NOMO-1 treated with DMSO at 0.1 percent for 48 hours (cell line): ENCODE measurements at regions not wholly inside any gene's neighbourhood (a gene's known extent, or its start where the extent isn't known, plus 50 kb on each side); places are given as distances from the start of the nearest gene placed in this dataset.
A peak's percentile ranks its signal among the peaks of the same experiment; 100 is the strongest.

Experiments
- DNase-seq: peaks from one replicate; lab custom pipeline; 2025; ENCODE audit not compliant: unreplicated experiment; lab: John Stamatoyannopoulos, UW

DNA sequence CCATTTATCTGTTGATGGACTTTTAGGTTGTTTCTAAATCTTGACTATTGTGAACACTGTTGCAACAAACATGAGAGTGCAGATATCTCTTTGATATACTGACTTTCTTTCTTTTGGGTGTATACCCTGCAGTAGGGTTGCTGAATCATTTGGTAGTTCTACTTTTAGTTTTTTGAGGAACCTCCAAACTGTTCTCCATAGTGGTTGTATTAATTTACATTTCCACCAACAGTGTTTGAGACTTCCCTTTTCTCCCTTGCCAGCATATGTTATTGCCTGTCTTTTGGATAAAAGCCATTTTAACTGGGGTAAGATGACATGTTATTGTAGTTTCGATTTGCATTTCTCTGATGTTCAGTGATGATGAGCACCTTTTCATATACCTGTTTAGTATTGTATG is 330.0 kb downstream of the DDX10 start:
- DNase-seq = peak; percentile 91

DNA sequence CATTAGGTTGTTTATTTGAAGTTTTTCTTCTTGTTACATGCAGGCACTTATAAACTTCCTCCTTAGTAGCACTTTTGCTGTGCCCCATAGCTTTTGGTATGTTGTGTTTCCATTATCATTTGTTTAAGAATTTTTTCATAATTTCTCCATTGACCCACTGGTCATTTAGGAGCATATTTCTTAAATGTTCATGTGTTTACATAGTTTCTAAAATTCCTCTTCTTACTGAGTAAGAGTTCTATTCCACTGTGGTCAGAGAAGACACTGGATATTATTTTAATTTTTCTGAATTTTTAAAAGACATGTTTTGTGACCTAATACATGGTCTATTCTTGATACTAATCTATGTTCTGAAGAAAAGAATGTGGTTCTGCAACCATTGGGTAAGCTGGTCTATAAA is 333.0 kb downstream of the DDX10 start:
- no peak for DNase-seq

- DNase-seq = no peak
Observed at GRCh38 chr11:109000531-109000930, 335.7 kb downstream of the DDX10 start.

DNA sequence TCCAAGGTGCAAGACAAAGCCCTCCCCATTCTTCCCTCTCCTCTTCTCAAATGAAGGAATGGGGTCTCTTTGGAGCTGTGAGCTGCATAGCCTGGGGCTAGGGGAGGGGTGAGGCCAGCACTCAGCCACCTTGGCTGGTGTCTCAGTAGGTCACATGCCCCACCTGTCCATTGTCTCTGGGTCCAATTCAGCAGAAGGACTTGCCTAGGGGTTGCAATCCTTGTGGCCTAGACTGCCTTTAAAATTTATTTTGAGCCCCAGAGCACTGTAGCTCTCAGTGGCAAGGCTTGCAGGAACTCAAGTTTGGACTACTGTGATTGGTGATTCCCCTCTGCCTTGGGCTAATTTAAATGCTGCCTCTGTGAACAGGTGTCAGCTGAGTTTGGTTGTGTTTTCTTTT is 336.7 kb downstream of the DDX10 start:
- DNase-seq = no peak

- DNase-seq = no peak
Observed at GRCh38 chr11:109012991-109013390, 348.1 kb downstream of the DDX10 start.

DNA sequence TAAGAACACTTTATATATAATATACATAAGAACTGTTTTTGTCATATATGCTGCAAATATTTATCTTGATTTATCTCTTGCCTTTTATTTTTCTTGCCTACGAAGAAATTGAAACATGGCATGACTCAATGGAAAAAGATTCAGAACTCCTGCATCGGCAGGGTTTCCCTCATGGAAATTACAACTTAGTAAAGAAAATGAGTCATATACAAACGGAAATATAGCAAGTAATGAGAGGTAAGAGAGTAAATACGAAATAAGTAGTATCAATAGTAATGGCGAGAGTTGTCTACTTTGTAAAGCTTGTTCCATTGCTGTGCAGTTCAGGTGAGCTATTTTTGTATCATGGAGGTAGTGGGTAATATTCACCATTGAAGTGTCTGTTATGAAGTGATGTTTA is 350.4 kb downstream of the DDX10 start:
- no peak for DNase-seq

DNA sequence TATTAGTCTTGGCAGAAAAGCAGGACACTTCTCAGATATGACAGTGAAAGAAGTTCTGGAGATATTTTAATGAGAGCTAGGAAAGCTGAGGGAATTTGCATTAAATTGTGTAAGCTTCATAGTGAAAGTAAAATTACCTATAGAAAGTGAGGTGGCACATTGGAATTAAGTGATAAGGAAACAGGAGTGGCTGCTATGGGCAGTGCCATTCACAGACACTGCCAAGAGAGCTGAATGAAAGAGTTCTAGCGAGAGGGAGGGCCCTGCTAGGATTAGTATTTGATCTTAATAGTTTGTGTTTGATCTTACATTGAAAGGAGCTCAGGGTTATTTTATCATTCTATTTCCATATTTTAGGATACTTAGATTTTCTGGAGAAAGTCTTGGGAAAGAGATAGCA is 351.9 kb downstream of the DDX10 start:
- no peak for DNase-seq

- DNase-seq = no peak
Observed at GRCh38 chr11:109017489-109017888, 352.6 kb downstream of the DDX10 start.

- peak; percentile 19 for DNase-seq
Observed at GRCh38 chr11:109018639-109019038, 353.8 kb downstream of the DDX10 start.

DNA sequence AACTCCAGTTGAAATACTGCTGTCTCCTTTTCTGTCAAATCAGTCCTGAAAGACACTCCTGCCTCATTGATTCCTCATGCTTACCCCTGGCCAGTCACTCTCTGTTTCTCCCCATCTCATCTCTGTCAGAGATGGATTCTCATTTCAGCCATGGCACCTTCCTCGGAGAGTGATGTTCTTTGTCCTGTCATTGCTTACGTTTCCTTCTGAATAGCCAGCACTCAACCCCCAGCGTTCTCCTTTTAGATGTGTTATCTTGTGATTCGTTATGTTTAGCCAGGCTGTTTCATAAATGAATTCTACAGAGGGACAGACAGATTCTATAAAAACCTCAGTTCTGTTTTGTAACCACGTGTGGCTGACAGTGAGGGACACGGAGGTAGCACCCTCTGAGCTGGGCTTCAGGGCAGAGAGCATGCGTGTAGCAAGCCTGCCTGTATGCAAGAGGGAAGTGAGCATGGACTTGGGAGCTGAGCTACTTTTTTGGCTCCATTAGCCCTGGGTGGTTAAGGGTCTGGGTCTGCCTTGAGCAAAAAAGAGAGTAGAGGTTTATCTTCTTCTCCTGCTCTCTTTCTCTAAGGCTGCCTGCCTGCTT is 354.6 kb downstream of the DDX10 start:
- DNase-seq = no peak

DNA sequence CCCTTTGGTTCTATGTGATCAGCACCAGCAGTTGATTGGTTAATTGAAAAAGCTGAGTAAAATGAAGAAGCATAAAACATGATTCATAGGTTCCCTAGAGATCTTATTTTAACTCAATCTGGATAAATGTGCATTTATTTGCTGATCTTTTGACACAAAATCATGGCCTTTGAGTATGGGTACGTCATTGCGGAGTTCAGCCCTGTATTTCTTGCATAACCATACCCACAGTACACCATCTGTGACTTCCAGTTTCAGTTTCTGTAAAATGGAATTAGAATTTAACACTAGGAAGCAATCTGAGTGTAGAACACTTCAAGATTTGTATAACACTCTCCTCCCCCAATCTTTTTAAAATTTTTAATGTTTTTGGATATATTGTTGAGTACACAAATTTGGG is 358.2 kb downstream of the DDX10 start:
- DNase-seq = peak; percentile 80

DNA sequence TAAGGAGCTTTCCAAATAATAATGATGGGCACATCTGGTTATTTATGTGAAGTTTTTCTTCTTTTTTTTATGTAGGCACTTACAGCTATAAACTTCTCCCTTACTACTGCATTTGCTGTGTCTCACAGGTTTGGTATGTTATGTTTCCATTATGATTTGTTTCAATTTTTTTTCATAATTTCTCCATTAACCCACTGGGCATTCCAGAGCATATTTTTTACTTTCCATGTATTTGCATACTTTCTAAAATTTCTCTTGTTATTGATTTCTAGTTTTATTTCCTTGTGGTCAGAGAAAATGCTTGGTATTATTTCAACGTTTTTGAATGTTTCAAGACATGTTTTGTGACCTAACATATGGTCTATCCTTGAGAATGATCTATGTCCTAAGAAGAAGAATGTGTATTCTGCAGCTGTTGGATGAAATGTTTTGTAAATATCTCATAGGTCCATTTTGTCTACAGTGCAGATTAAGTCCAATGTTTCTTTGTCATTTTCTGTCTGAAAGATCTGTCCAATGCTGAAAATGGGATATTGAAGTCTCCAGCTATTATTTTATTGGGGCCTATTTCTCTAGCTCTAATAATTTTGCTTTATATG is 362.1 kb downstream of the DDX10 start:
- no peak for DNase-seq

DNA sequence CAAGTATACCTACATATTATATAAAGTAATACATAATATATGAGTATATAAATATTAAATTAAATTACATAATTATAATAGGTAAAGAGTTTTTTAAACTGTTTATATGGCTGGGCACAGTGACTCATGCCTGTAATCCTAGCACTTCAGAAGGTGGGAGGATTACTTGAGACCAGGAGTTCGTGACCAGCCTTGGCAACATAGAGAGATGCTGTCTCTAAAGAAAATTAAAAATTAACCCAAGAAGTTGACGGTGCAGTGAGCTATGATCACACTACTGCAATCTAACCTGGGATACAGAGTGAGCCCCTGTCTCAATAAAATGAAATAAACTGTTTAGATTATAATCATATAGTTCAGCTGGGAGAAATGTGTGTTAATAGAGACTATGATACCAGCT is 363.0 kb downstream of the DDX10 start:
- DNase-seq = no peak

GRCh38 chr11:109029927-109030326 is 365.1 kb downstream of the DDX10 start:
- no peak for DNase-seq

DNA sequence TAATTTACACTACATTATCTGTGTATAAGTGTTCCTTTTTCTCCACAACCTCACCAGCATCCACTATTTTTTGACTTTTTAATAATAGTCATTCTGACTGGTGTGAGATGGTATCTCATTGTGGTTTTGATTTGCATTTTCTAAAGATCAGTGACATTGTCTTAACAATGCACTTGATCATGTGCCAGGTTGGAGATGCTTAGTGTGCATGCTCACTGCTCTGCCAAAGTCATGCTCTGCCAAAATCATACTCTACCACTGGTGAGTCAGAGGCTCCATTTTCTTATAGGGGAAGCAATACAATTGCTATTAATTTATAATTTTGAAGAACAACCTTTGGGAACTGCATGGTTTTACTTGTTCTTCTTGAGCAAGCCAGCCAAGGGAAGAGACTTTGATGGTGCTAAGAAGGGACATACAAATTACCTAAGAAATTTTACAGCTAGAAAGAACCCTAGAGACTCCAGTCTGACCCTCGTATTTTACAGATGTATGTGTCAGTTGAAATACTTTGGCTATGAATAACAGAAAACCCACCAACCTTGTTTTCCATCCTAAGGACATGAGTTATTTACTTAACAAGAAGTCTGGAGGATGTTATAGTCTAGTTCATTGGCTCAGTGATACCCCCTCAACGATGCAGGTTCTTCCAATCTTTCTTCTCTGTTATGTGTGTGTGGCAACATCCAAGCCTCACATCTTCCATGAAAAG is 368.9 kb downstream of the DDX10 start:
- no peak for DNase-seq

DNA sequence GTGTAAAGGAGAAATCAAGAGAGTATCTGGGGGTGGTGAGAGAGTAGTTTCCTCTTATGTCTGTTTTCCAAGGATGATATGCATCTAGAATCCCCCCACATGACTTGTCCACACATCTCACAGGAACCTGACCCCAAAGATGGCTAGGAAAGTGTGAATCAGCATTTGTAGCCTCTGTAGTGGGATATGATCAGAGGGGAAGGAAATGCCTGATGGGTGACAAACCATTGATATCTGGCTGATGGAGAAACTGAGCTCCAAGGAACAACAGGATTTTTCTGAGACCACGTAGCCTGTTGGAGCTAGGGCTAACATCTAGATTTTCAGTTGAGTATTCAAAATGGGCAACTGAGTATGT is 369.4 kb downstream of the DDX10 start:
- no peak for DNase-seq

GRCh38 chr11:109035284-109035683 is 370.4 kb downstream of the DDX10 start:
- no peak for DNase-seq

DNA sequence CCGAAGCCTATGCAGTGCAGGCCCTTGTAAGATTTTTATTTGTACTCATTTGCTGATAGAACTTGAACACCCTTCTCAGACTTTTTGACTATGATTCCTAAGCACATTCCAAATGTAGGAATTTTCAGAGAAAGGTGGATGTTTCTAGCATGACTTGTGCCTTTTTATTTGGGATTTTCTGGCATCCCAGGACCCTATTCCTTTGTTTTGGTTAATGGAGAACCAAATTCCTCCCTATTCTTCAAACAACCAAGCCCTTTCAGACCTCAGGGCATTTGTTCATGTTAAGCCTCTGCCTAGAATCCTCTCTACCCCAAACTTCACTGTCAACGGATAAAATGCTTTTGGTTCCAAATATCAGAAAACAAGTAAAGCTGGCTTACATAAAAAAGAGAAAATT is 371.1 kb downstream of the DDX10 start:
- DNase-seq = no peak

DNA sequence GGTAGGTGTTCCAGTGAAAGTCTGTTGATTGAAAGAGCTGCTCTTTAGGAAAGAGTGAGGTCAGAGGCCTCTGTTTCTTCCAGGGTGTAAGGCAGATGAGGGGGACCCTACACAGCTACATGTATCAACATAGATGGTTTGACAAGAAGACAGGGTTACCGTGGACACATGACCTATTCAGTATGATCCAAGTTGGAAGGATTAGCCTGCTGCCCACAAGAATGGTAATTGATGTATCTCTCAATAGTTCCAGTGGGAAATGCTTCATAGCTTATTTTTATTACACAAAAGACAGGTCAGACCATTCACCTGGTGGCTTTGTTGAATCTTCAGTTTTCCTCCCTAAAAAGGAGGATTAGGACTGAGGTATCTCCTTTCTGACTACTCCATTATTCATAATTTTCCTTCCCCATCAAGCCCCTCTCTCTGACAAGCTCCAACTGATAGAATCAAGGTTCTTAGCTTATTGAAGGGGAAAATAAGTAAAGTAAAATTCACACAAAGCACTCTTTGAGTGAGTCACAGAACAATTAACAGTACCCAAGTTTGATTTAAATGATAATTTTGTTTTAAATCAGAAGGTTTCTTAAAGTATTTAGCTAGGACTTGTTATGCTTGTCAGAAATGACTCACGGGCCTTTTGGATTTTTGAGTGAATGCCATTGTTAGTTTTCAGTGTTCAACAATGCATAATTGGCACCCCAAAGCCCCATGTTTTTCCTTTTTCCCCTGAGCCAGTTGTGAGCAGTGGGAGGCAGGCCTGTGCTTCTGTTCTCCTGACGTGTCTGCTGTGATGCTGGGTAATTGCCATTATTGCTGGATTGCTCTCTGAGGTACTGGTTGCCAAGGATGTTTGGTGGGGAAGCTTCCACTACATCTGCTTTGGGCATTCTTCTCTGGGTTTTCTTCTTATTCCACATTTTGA is 373.2 kb downstream of the DDX10 start:
- no peak for DNase-seq

GRCh38 chr11:109039611-109040010 is 374.7 kb downstream of the DDX10 start:
- no peak for DNase-seq

- no peak for DNase-seq
Observed at GRCh38 chr11:109040303-109040702, 375.4 kb downstream of the DDX10 start.

- DNase-seq = no peak
Observed at GRCh38 chr11:109041876-109042275, 377.0 kb downstream of the DDX10 start.
